SU-DHL-6 (cell line): ENCODE measurements at regions not wholly inside any gene's neighbourhood (a gene's known extent, or its start where the extent isn't known, plus 50 kb on each side); places are given as distances from the start of the nearest gene placed in this dataset.

ENCODE experiments used
- EZH2phosphoT487 ChIP-seq: fragments of 200-600 bp; sonication (generic), shearing (Covaris generic); conservative IDR thresholded peaks from 2 replicates; pipeline ENCODE4 v1.6.1; 2018; ENCODE audit warnings: mild to moderate bottlenecking, antibody characterized with exemption, low read length, moderate library complexity, mixed read lengths
- TF ChIP-seq, protein P1 (sequence below): fragments of 200-600 bp; sonication (generic); IDR thresholded peaks from one replicate; pipeline ENCODE4 v1.5.1; 2017; ENCODE audit warnings: antibody characterized with exemption, mild to moderate bottlenecking, low read length, moderate library complexity; ENCODE audit not compliant: insufficient read depth, poor library complexity, severe bottlenecking

DNA sequence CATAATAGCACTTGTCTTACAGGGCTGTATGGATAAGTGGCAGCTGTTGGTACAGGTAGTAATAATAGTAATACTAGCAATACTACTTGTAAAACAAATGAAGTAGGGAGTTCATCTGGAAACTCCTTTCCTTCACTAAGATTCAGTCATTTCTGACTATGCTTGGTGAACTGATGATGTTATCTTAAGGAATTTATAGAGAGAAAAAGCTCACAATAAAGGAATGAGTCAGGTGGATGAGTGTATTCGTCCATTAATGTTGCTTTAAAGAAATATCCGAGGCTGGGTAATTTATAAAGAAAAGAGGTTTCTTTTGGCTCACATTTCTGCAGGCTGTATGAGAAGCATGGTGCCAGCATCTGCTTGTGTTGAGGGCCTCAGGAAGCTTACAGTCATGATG is 477.3 kb downstream of the KLF12 start:
- TF ChIP-seq, protein P1, sequence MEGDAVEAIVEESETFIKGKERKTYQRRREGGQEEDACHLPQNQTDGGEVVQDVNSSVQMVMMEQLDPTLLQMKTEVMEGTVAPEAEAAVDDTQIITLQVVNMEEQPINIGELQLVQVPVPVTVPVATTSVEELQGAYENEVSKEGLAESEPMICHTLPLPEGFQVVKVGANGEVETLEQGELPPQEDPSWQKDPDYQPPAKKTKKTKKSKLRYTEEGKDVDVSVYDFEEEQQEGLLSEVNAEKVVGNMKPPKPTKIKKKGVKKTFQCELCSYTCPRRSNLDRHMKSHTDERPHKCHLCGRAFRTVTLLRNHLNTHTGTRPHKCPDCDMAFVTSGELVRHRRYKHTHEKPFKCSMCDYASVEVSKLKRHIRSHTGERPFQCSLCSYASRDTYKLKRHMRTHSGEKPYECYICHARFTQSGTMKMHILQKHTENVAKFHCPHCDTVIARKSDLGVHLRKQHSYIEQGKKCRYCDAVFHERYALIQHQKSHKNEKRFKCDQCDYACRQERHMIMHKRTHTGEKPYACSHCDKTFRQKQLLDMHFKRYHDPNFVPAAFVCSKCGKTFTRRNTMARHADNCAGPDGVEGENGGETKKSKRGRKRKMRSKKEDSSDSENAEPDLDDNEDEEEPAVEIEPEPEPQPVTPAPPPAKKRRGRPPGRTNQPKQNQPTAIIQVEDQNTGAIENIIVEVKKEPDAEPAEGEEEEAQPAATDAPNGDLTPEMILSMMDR: no peak
- TF ChIP-seq EZH2phosphoT487: no peak
